ENCODE measurements at regions not wholly inside any gene's neighbourhood (a gene's known extent, or its start where the extent isn't known, plus 50 kb on each side); places are given as distances from the start of the nearest gene placed in this dataset.

GRCh38 chr13:104008075-104008474 is 941.9 kb upstream of the SLC10A2 start (continued):
- no peak for TF ChIP-seq ZNF274 (IDR thresholded peaks at IDR 0.05; ENCODE audit: low read length)
- no peak for TF ChIP-seq ZNF274 (tag by site-specific recombination; IDR thresholded peaks at IDR 0.05; ENCODE audit: borderline replicate concordance)
- no peak for TF ChIP-seq ZNF664 (tag by site-specific recombination; IDR thresholded peaks at IDR 0.05)
- TF ChIP-seq ZNF660 (tag by site-specific recombination; IDR thresholded peaks at IDR 0.05) = no peak
- no peak for TF ChIP-seq ZNF266 (tag by site-specific recombination; IDR thresholded peaks at IDR 0.05; ENCODE audit: low read depth)
- no peak for TF ChIP-seq ZNF777 (tag by site-specific recombination; IDR thresholded peaks at IDR 0.05; ENCODE audit: borderline replicate concordance)

- Histone ChIP-seq H3K4me3 (ENCODE audit: low read depth, low read length) (no peak overlapping the region), H3K36me3 (ENCODE audit: control insufficient read depth in 2 of 2, insufficient read depth in 1 of 2, low read length in 2 of 2) (no peaks in the 10 kb centered on the region), H3K9me3 (ENCODE audit: control insufficient read depth, insufficient read depth, low read depth, low read length) (no peaks in the 10 kb centered on the region), H3K4me1 (ENCODE audit: control insufficient read depth, insufficient read depth, low read length) (peaks cover 5% of the 10 kb centered on the region), H3K27ac (ENCODE audit: extremely low read depth, low read depth, low read length) (peak overlapping the region; percentile 43; the same call in 1 of the 2 replicates)
- 0 out of 2 replicates have a peak, but pooled peaks have one; percentile 17 for TF ChIP-seq MEIS1 (CRISPR knock-in tag; IDR thresholded peaks at IDR 0.05; ENCODE audit: borderline replicate concordance)
- no peak for TF ChIP-seq ZNF768 (tag by site-specific recombination; IDR thresholded peaks at IDR 0.05)
- no peak for TF ChIP-seq REST (tag by site-specific recombination; IDR thresholded peaks at IDR 0.05)
- TF ChIP-seq SCRT2 (tag by site-specific recombination; IDR thresholded peaks at IDR 0.05) = no peak
- TF ChIP-seq ZNF280C (tag by site-specific recombination; IDR thresholded peaks at IDR 0.05) = no peak
- TF ChIP-seq ZNF311 (tag by site-specific recombination; IDR thresholded peaks at IDR 0.05; ENCODE audit: borderline replicate concordance) = no peak
- POLR2A ChIA-PET = no interaction called here
- CTCF ChIA-PET = interaction anchor here (0.8 kb wide), 1 partner anchor 168 kb away, joined by 4 read pairs; no protein-coding TSS in a partner anchor
Measured at GRCh38 chr13:104006625-104007075, 940.4 kb upstream of the SLC10A2 start.

GRCh38 chr13:104004572-104004971 is 938.4 kb upstream of the SLC10A2 start:
- Histone ChIP-seq H3K36me3 (ENCODE audit: control insufficient read depth in 2 of 2, insufficient read depth in 1 of 2, low read length in 2 of 2) (no peaks in the 10 kb centered on the region), H3K9me3 (ENCODE audit: control insufficient read depth, insufficient read depth, low read depth, low read length) (no peaks in the 10 kb centered on the region), H3K4me3 (ENCODE audit: low read depth, low read length) (no peak overlapping the region), H3K4me1 (ENCODE audit: control insufficient read depth, insufficient read depth, low read length) (peaks cover 5% of the 10 kb centered on the region), H3K27ac (ENCODE audit: extremely low read depth, low read depth, low read length) (no peak overlapping the region)
- ChIA-PET POLR2A (no interaction called here), CTCF (no interaction called here)
- no peak for TF ChIP-seq ZNF132 (tag by site-specific recombination; IDR thresholded peaks at IDR 0.05; ENCODE audit: borderline replicate concordance)

GRCh38 chr13:104002216-104002615 is 936.0 kb upstream of the SLC10A2 start:
- Histone ChIP-seq H3K36me3 (ENCODE audit: control insufficient read depth in 2 of 2, insufficient read depth in 1 of 2, low read length in 2 of 2) (no peaks in the 10 kb centered on the region), H3K9me3 (ENCODE audit: control insufficient read depth, insufficient read depth, low read depth, low read length) (no peaks in the 10 kb centered on the region), H3K27ac (ENCODE audit: extremely low read depth, low read depth, low read length) (no peak overlapping the region), H3K4me3 (ENCODE audit: low read depth, low read length) (no peak overlapping the region), H3K4me1 (ENCODE audit: control insufficient read depth, insufficient read depth, low read length) (no peaks in the 10 kb centered on the region)
- CTCF ChIA-PET = interaction anchor here (0.6 kb wide), 1 partner anchor 1078 kb away, joined by 3 read pairs; no protein-coding TSS in a partner anchor
- POLR2A ChIA-PET = no interaction called here
- TF ChIP-seq ZNF19 (tag by site-specific recombination; IDR thresholded peaks at IDR 0.05; ENCODE audit: low read depth) = no peak
- TF ChIP-seq ZBTB8A (tag by site-specific recombination; IDR thresholded peaks at IDR 0.05) = no peak
- TF ChIP-seq ZNF37A (tag by site-specific recombination; IDR thresholded peaks at IDR 0.05) = no peak
- no peak for TF ChIP-seq KLF7 (tag by site-specific recombination; IDR thresholded peaks at IDR 0.05; ENCODE audit: borderline replicate concordance)
- no peak for TF ChIP-seq ZSCAN23 (tag by site-specific recombination; IDR thresholded peaks at IDR 0.05)
- TF ChIP-seq EGR2 (tag by site-specific recombination; IDR thresholded peaks at IDR 0.05; ENCODE audit: low read depth) = no peak
- no peak for TF ChIP-seq TSHZ1 (tag by site-specific recombination; IDR thresholded peaks at IDR 0.05; ENCODE audit: borderline replicate concordance)
- TF ChIP-seq ZNF426 (tag by site-specific recombination; IDR thresholded peaks at IDR 0.05) = no peak
- no peak for TF ChIP-seq ZNF558 (tag by site-specific recombination; IDR thresholded peaks at IDR 0.05)
- TF ChIP-seq SCRT2 (tag by site-specific recombination; IDR thresholded peaks at IDR 0.05) = no peak
